Neural cell (in vitro differentiated cells): ENCODE measurements at regions not wholly inside any gene's neighbourhood (a gene's known extent, or its start where the extent isn't known, plus 50 kb on each side); places are given as distances from the start of the nearest gene placed in this dataset.

Experiments used
- EZH2 ChIP-seq: fragments of 200-600, 300-800 bp; shearing (Covaris generic), sonication (generic); IDR thresholded peaks from 2 replicates; pipeline ENCODE4 v1.6.1; 2014; ENCODE audit warnings: antibody characterized with exemption, low read length, borderline replicate concordance, mild to moderate bottlenecking; ENCODE audit not compliant: insufficient read depth, poor library complexity, severe bottlenecking
- POLR2AphosphoS5 ChIP-seq: IDR thresholded peaks from 2 replicates; pipeline ENCODE4 v1.6.1; 2012
- RAD21 ChIP-seq: fragments of 450-650 bp; conservative IDR thresholded peaks from 2 replicates; pipeline ENCODE4 v1.6.1; 2014; ENCODE audit warnings: antibody characterized with exemption, mild to moderate bottlenecking, moderate library complexity
- TAF1 ChIP-seq: IDR thresholded peaks from 2 replicates; pipeline ENCODE4 v1.6.1; 2012; ENCODE audit warnings: low read depth
- TF ChIP-seq, protein P1 (sequence below): fragments of 450-650 bp; IDR thresholded peaks from 2 replicates; pipeline ENCODE4 v1.5.1; 2014; ENCODE audit warnings: antibody characterized with exemption, mild to moderate bottlenecking, moderate library complexity; ENCODE audit not compliant: poor library complexity, severe bottlenecking

DNA sequence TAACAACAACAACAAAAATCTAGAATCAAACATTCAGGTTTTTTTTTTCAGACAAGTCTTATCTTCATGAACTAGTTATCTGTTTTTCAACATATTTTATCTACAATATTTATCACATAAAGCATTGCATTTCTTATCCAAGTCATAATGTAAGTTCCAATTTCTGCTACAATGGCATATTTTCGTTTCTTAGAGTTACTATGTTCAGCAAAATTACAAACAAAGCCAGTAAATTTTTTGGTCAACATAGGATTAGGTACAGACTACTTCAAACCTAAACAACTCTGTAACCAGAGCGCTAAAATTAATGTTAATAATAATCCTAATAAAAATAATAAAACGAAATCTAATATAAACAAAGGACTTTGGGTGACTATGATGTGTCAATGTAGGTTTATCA is 165.4 kb upstream of the TACR3 start:
- TF ChIP-seq, protein P1, sequence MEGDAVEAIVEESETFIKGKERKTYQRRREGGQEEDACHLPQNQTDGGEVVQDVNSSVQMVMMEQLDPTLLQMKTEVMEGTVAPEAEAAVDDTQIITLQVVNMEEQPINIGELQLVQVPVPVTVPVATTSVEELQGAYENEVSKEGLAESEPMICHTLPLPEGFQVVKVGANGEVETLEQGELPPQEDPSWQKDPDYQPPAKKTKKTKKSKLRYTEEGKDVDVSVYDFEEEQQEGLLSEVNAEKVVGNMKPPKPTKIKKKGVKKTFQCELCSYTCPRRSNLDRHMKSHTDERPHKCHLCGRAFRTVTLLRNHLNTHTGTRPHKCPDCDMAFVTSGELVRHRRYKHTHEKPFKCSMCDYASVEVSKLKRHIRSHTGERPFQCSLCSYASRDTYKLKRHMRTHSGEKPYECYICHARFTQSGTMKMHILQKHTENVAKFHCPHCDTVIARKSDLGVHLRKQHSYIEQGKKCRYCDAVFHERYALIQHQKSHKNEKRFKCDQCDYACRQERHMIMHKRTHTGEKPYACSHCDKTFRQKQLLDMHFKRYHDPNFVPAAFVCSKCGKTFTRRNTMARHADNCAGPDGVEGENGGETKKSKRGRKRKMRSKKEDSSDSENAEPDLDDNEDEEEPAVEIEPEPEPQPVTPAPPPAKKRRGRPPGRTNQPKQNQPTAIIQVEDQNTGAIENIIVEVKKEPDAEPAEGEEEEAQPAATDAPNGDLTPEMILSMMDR, result no peak
- TF ChIP-seq EZH2 (no peak), TAF1 (no peak), POLR2AphosphoS5 (no peak), RAD21 (no peak)
